ENCODE measurements at regions not wholly inside any gene's neighbourhood (a gene's known extent, or its start where the extent isn't known, plus 50 kb on each side); places are given as distances from the start of the nearest gene placed in this dataset.
"Not testable (repeated sequence)": the region's sequence is repeated elsewhere in the genome, so short reads cannot be mapped to it uniquely, and the experiment has no call there.

DNA sequence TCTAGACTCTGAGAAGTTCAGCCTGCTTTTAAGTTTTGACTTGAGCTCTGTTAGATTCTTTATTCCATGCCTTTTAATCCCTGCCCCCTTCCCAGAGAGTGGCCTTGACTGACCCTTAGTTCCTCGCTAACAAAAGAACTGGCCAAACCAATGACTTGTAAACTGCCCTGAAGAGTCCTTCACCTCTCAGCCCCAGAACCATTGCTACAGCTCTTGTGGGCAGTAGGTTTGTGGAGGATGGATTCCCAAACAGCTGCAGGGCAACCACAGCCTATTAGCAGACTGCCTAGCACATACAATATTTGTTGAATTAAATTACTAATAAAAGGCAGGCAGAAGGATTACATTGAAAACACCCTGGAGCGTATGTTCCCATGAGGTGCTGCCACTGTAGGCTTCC lies 163.9 kb downstream of the MAIP1 start:
- Histone ChIP-seq H3K27me3 (replicated peaks; ENCODE audit: control insufficient read depth, insufficient read depth, low read length) (no peaks in the 10 kb centered on the region), H3K9me3 (peaks cover 17% of the 10 kb centered on the region), H3K36me3 (ENCODE audit: control insufficient read depth, insufficient read depth, low read length) (no peaks in the 10 kb centered on the region), H3K4me1 (peaks cover 5% of the 10 kb centered on the region), H3K4me3 (ENCODE audit: low read depth, low read length) (no peak overlapping the region)
- POLR2A ChIA-PET: interaction anchor here (0.6 kb wide), 1 partner anchor 299 kb away, joined by 3 read pairs; no protein-coding TSS in a partner anchor
- peaks cover 37% of the 10 kb centered on the region for H3K9me3 Mint-ChIP-seq (ENCODE audit: unreplicated experiment)
- DNase-seq: no peak
- H3K4me1 Mint-ChIP-seq (ENCODE audit: low read depth, unreplicated experiment): peaks cover 5% of the 10 kb centered on the region
- CTCF ChIA-PET: no interaction called here
- no peaks in the 10 kb centered on the region for H3K36me3 Mint-ChIP-seq (ENCODE audit: insufficient read depth, unreplicated experiment)
- BruUV-seq (replicated peaks): no TSS peak
- TF ChIP-seq, protein P1, sequence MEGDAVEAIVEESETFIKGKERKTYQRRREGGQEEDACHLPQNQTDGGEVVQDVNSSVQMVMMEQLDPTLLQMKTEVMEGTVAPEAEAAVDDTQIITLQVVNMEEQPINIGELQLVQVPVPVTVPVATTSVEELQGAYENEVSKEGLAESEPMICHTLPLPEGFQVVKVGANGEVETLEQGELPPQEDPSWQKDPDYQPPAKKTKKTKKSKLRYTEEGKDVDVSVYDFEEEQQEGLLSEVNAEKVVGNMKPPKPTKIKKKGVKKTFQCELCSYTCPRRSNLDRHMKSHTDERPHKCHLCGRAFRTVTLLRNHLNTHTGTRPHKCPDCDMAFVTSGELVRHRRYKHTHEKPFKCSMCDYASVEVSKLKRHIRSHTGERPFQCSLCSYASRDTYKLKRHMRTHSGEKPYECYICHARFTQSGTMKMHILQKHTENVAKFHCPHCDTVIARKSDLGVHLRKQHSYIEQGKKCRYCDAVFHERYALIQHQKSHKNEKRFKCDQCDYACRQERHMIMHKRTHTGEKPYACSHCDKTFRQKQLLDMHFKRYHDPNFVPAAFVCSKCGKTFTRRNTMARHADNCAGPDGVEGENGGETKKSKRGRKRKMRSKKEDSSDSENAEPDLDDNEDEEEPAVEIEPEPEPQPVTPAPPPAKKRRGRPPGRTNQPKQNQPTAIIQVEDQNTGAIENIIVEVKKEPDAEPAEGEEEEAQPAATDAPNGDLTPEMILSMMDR (IDR thresholded peaks at IDR 0.05; ENCODE audit: insufficient read depth in 1 of 2, low read depth in 1 of 2, low read length in 1 of 2, severe bottlenecking in 1 of 2, unreplicated experiment in 1 of 2): no peak
- intact Hi-C loops (cut with micrococcal nuclease; ENCODE audit: unreplicated experiment): no loop called here
- H3K27me3 Mint-ChIP-seq (ENCODE audit: insufficient read depth, unreplicated experiment): no peaks in the 10 kb centered on the region
- no peak overlapping the region for H3K27ac Mint-ChIP-seq (ENCODE audit: unreplicated experiment)
- H3K4me3 Mint-ChIP-seq (ENCODE audit: unreplicated experiment): no peak overlapping the region

DNA sequence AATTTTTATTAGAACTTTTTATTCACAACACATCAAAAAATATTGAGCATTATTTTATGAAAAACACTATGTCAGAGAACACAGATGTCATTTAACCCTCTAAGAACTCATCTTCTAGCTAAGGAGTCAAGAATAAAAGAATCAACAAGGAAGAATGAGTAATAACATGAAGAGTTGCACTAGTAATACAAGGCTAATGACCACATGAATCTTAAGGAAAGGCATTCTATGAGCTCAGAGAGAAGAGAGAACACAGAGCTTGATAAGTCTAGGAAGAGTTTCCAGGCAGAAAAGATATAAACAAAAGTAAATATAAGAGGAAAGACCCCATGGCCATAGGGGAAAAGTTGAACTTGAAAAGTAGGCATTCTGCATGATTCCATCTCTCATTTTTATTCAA lies 166.5 kb downstream of the MAIP1 start:
- ChIA-PET CTCF (no interaction called here), POLR2A (interaction anchor here (0.6 to 0.9 kb wide), 2 partner anchors 12 to 128 kb away, joined by 3 to 6 read pairs; no protein-coding TSS in a partner anchor)
- Mint-ChIP-seq H3K4me3 (ENCODE audit: unreplicated experiment) (no peak overlapping the region), H3K27ac (ENCODE audit: unreplicated experiment) (no peak overlapping the region), H3K36me3 (ENCODE audit: insufficient read depth, unreplicated experiment) (peaks cover 8% of the 10 kb centered on the region), H3K4me1 (ENCODE audit: low read depth, unreplicated experiment) (peaks cover 25% of the 10 kb centered on the region), H3K27me3 (ENCODE audit: insufficient read depth, unreplicated experiment) (no peaks in the 10 kb centered on the region), H3K9me3 (ENCODE audit: unreplicated experiment) (peaks cover 50% of the 10 kb centered on the region)
- H3K4me3 ChIP-seq (ENCODE audit: low read depth, low read length): no peak overlapping the region
- H3K9me3 ChIP-seq: peaks cover 25% of the 10 kb centered on the region
- intact Hi-C loops (cut with micrococcal nuclease; ENCODE audit: unreplicated experiment): no loop called here
- BruUV-seq (replicated peaks): no TSS peak
- no peaks in the 10 kb centered on the region for H3K36me3 ChIP-seq (ENCODE audit: control insufficient read depth, insufficient read depth, low read length)
- peaks cover 32% of the 10 kb centered on the region for H3K4me1 ChIP-seq
- no peak for DNase-seq
- TF ChIP-seq, protein P1 (IDR thresholded peaks at IDR 0.05; ENCODE audit: insufficient read depth in 1 of 2, low read depth in 1 of 2, low read length in 1 of 2, severe bottlenecking in 1 of 2, unreplicated experiment in 1 of 2): no peak
- H3K27me3 ChIP-seq (replicated peaks; ENCODE audit: control insufficient read depth, insufficient read depth, low read length): no peaks in the 10 kb centered on the region

DNA sequence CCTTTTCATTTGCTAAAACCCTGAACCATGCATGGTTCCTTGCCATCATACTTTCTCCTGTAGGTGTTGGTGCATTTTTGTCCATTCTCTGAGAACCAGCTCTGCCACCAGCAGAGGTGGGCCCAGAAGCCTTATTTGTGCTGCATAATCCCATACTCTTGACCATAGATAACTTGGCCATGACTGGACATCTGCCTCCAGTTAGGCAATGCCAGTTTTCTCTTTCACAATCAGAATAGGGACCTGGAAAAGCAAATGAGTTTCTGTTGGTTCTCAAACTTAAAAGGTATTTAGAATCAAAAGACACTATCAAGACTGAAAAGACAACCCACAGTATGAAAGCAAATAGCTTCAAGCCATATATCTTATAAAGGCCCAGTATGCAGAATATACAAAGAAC lies 167.3 kb downstream of the MAIP1 start:
- no TSS peak for BruUV-seq (replicated peaks)
- H3K4me1 ChIP-seq: peaks cover 37% of the 10 kb centered on the region
- Mint-ChIP-seq H3K27me3 (ENCODE audit: insufficient read depth, unreplicated experiment) (no peaks in the 10 kb centered on the region), H3K9me3 (ENCODE audit: unreplicated experiment) (peaks cover 51% of the 10 kb centered on the region), H3K36me3 (ENCODE audit: insufficient read depth, unreplicated experiment) (peaks cover 8% of the 10 kb centered on the region), H3K4me3 (ENCODE audit: unreplicated experiment) (no peak overlapping the region), H3K4me1 (ENCODE audit: low read depth, unreplicated experiment) (peaks cover 31% of the 10 kb centered on the region), H3K27ac (ENCODE audit: unreplicated experiment) (no peak overlapping the region)
- DNase-seq: no peak
- TF ChIP-seq, protein P1 (IDR thresholded peaks at IDR 0.05; ENCODE audit: insufficient read depth in 1 of 2, low read depth in 1 of 2, low read length in 1 of 2, severe bottlenecking in 1 of 2, unreplicated experiment in 1 of 2): no peak
- H3K9me3 ChIP-seq: peaks cover 25% of the 10 kb centered on the region
- H3K4me3 ChIP-seq (ENCODE audit: low read depth, low read length): no peak overlapping the region
- ChIA-PET CTCF (no interaction called here), POLR2A (no interaction called here)
- H3K36me3 ChIP-seq (ENCODE audit: control insufficient read depth, insufficient read depth, low read length): no peaks in the 10 kb centered on the region
- intact Hi-C loops (cut with micrococcal nuclease; ENCODE audit: unreplicated experiment): no loop called here
- no peaks in the 10 kb centered on the region for H3K27me3 ChIP-seq (replicated peaks; ENCODE audit: control insufficient read depth, insufficient read depth, low read length)

DNA sequence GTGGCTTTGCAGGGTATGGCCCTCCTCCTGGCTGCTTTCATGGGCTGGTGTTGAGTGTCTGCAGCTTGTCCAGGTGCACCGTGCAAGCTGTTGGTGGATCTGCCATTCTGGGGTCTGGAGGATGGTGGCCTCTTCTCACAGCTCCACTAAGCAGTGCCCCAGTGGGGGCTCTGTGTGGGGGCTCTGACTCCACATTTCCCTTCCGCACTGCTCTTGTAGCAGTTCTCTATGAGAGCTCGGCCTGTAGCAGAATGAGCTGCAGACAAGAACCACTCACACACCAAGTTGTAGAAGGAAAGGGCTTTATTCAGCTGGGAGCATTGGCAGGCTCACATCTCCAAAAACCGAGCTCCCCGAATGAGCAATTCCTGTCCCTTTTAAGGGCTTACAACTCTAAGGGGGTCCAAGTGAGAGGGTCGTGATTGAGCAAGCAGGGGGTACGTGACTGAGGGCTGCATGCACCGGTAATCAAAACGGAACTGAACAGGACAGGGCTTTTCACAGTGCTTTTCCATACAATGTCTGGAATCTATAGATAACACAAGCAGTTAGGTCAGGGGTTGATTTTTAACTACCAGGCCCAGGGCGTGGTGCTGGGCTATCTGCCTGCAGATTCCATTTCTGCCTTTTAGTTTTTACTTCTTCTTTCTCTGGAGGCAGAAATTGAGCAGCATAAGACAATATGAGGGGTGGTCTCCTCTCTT lies 169.4 kb downstream of the MAIP1 start:
- H3K27ac Mint-ChIP-seq (ENCODE audit: unreplicated experiment): peak overlapping the region; percentile 95

More for the DNA sequence above, 169.4 kb downstream of the MAIP1 start:
- Mint-ChIP-seq H3K4me3 (ENCODE audit: unreplicated experiment) (peak overlapping the region; percentile 54), H3K4me1 (ENCODE audit: low read depth, unreplicated experiment) (peaks cover 35% of the 10 kb centered on the region), H3K9me3 (ENCODE audit: unreplicated experiment) (peaks cover 42% of the 10 kb centered on the region)
- H3K36me3 ChIP-seq (ENCODE audit: control insufficient read depth, insufficient read depth, low read length); POLR2A ChIA-PET; H3K27me3 Mint-ChIP-seq (ENCODE audit: insufficient read depth, unreplicated experiment); H3K4me3 ChIP-seq (ENCODE audit: low read depth, low read length); CTCF ChIA-PET; H3K27me3 ChIP-seq (replicated peaks; ENCODE audit: control insufficient read depth, insufficient read depth, low read length); H3K36me3 Mint-ChIP-seq (ENCODE audit: insufficient read depth, unreplicated experiment); BruUV-seq (replicated peaks): not testable (repeated sequence)
- H3K4me1 ChIP-seq: peaks cover 42% of the 10 kb centered on the region
- peaks cover 25% of the 10 kb centered on the region for H3K9me3 ChIP-seq
- intact Hi-C loops (cut with micrococcal nuclease; ENCODE audit: unreplicated experiment): loop anchor here (5.0 kb wide), 1 partner anchor 48 kb away; no protein-coding TSS in a partner anchor
- DNase-seq: peak; percentile 48 to 66

Measured in Caco-2 (cell line).